MM.1S (cell line): ENCODE measurements at regions not wholly inside any gene's neighbourhood (a gene's known extent, or its start where the extent isn't known, plus 50 kb on each side); places are given as distances from the start of the nearest gene placed in this dataset.
"Not testable (repeated sequence)": the region's sequence is repeated elsewhere in the genome, so short reads cannot be mapped to it uniquely, and the experiment has no call there.

Experiments
- DNase-seq: peaks from one replicate; pipeline ENCODE4 v3.0.0-alpha.2; 2015
- H2AFZ ChIP-seq: fragments of 300-600 bp; sonication (generic); 2 replicates; pipeline ENCODE4 v1.6.0; 2016; ENCODE audit warnings: antibody characterized with exemption, low read length
- H3F3A ChIP-seq: fragments of 300-600 bp; sonication (generic); 2 replicates; pipeline ENCODE4 v1.6.1; 2016; ENCODE audit warnings: mild to moderate bottlenecking, antibody characterized with exemption, low read length, moderate library complexity, mixed read lengths; ENCODE audit not compliant: insufficient read depth
- H3K27ac ChIP-seq: fragments of 300-600 bp; sonication (generic); 2 replicates; pipeline ENCODE4 v1.5.1; 2016; ENCODE audit warnings: mild to moderate bottlenecking, low read length
- H3K27me3 ChIP-seq: fragments of 300-600 bp; sonication (generic); replicated peaks from 2 replicates; pipeline ENCODE4 v1.6.0; 2016; ENCODE audit warnings: low read length; ENCODE audit not compliant: insufficient read depth
- H3K36me3 ChIP-seq: fragments of 300-600 bp; sonication (generic); replicated peaks from 2 replicates; pipeline ENCODE4 v1.6.1; 2016; ENCODE audit warnings: mild to moderate bottlenecking, low read length, mixed read lengths; ENCODE audit not compliant: insufficient read depth
- H3K4me1 ChIP-seq: fragments of 300-600 bp; sonication (generic); 2 replicates; pipeline ENCODE4 v1.6.1; 2016; ENCODE audit warnings: low read length, mixed read lengths
- H3K4me2 ChIP-seq: fragments of 300-600 bp; sonication (generic); 2 replicates; pipeline ENCODE4 v1.6.0; 2016; ENCODE audit warnings: low read depth, low read length
- H3K4me3 ChIP-seq: fragments of 300-600 bp; sonication (generic); 2 replicates; pipeline ENCODE4 v1.5.1; 2016; ENCODE audit warnings: low read length, mixed read lengths
- H3K79me2 ChIP-seq: fragments of 300-600 bp; sonication (generic); 2 replicates; pipeline ENCODE4 v1.6.1; 2016; ENCODE audit warnings: mixed run types, low read length, mixed read lengths
- H3K9ac ChIP-seq: fragments of 300-600 bp; sonication (generic); 2 replicates; pipeline ENCODE4 v1.6.1; 2016; ENCODE audit warnings: low read length, mixed read lengths
- H3K9me2 ChIP-seq: fragments of 300-600 bp; sonication (generic); replicated peaks from 2 replicates; pipeline ENCODE4 v1.6.1; 2016; ENCODE audit warnings: mild to moderate bottlenecking, low read length, mixed read lengths; ENCODE audit not compliant: insufficient read depth
- H3K9me3 ChIP-seq: fragments of 300-600 bp; sonication (generic); replicated peaks from 2 replicates; pipeline ENCODE4 v1.6.1; 2016; ENCODE audit warnings: mild to moderate bottlenecking, low read length, mixed read lengths; ENCODE audit not compliant: insufficient read depth
- H4K20me1 ChIP-seq: fragments of 300-600 bp; sonication (generic); 2 replicates; pipeline ENCODE4 v1.6.1; 2016; ENCODE audit warnings: mild to moderate bottlenecking, low read length, moderate library complexity, mixed read lengths; ENCODE audit not compliant: insufficient read depth
- EZH2 ChIP-seq: fragments of 300-600 bp; sonication (generic); optimal IDR thresholded peaks from 2 replicates; pipeline ENCODE3; 2017; ENCODE audit warnings: low read depth, mild to moderate bottlenecking, antibody characterized with exemption, low read length, mixed read lengths
- EZH2phosphoT487 ChIP-seq: fragments of 300-600 bp; sonication (generic); IDR thresholded peaks from 2 replicates; pipeline ENCODE4 v1.6.1; 2018; ENCODE audit warnings: antibody characterized with exemption, low read length
- TF ChIP-seq, protein P1 (sequence below): fragments of 300-600 bp; sonication (generic); IDR thresholded peaks from 2 replicates; pipeline ENCODE4 v1.5.1; 2016; ENCODE audit warnings: antibody characterized with exemption, low read length, mixed read lengths

DNA sequence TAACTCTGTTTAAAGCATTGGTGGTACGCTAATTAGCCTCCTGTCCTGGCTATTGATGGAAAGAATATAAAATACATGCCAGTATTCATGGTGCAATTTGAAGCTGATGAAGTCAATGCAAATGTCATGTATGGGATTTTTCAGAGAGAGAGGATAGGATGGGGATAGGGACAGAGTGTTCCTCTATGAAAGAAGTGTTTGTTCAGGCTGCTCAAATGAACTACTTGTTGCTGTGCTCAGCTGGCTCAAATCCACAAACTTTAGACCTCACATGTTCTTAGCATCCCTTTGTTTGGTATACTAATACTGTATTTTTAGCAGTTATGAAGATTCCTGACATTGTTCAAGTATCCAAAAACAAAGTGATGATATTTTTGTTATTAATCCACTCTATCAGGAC, 116.5 kb downstream of the SLITRK1 start:
- no peaks in the 10 kb centered on the region for H3K9me2 ChIP-seq
- H3K9ac ChIP-seq: no peak overlapping the region
- no peak for TF ChIP-seq EZH2phosphoT487
- TF ChIP-seq EZH2: no peak
- TF ChIP-seq, protein P1, sequence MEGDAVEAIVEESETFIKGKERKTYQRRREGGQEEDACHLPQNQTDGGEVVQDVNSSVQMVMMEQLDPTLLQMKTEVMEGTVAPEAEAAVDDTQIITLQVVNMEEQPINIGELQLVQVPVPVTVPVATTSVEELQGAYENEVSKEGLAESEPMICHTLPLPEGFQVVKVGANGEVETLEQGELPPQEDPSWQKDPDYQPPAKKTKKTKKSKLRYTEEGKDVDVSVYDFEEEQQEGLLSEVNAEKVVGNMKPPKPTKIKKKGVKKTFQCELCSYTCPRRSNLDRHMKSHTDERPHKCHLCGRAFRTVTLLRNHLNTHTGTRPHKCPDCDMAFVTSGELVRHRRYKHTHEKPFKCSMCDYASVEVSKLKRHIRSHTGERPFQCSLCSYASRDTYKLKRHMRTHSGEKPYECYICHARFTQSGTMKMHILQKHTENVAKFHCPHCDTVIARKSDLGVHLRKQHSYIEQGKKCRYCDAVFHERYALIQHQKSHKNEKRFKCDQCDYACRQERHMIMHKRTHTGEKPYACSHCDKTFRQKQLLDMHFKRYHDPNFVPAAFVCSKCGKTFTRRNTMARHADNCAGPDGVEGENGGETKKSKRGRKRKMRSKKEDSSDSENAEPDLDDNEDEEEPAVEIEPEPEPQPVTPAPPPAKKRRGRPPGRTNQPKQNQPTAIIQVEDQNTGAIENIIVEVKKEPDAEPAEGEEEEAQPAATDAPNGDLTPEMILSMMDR: no peak
- no peak overlapping the region for H3K27ac ChIP-seq
- DNase-seq: no peak
- H3K4me3 ChIP-seq: no peak overlapping the region
- no peaks in the 10 kb centered on the region for H3K36me3 ChIP-seq
- no peaks in the 10 kb centered on the region for H3F3A ChIP-seq
- H3K4me1 ChIP-seq: no peaks in the 10 kb centered on the region
- no peak overlapping the region for H3K4me2 ChIP-seq
- H4K20me1 ChIP-seq: no peaks in the 10 kb centered on the region
- no peaks in the 10 kb centered on the region for H3K27me3 ChIP-seq
- no peaks in the 10 kb centered on the region for H3K9me3 ChIP-seq
- H3K79me2 ChIP-seq: no peaks in the 10 kb centered on the region
- H2AFZ ChIP-seq: no peak overlapping the region

DNA sequence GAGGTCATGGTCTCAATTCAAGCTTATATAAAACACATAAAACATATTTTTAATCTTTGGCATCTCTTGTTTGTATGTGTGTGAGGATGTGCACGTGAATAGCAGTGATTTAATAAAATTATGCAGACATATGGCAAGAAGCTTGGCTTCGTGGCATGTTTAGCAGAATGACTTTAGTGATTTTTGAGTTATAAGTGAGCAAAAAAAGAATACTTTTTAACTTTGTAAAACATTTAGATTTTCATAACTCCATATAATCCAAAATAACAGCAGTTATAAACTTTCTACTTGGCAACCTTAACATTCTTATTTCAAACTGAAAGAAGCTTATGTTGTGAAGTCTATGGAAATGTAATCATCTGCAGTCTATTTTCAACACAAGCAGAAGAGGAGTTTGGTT, 120.6 kb downstream of the SLITRK1 start:
- H3K27me3 ChIP-seq: no peaks in the 10 kb centered on the region
- TF ChIP-seq EZH2: no peak
- TF ChIP-seq, protein P1: no peak
- TF ChIP-seq EZH2phosphoT487: no peak
- no peak overlapping the region for H3K9ac ChIP-seq
- H3K79me2 ChIP-seq: no peaks in the 10 kb centered on the region
- H3K9me2 ChIP-seq: no peaks in the 10 kb centered on the region
- H4K20me1 ChIP-seq: no peaks in the 10 kb centered on the region
- no peak overlapping the region for H3K4me3 ChIP-seq
- no peak overlapping the region for H3K27ac ChIP-seq
- no peaks in the 10 kb centered on the region for H3K9me3 ChIP-seq
- H2AFZ ChIP-seq: no peak overlapping the region
- H3F3A ChIP-seq: no peaks in the 10 kb centered on the region
- H3K4me1 ChIP-seq: no peaks in the 10 kb centered on the region
- no peak overlapping the region for H3K4me2 ChIP-seq
- no peak for DNase-seq
- no peaks in the 10 kb centered on the region for H3K36me3 ChIP-seq

DNA sequence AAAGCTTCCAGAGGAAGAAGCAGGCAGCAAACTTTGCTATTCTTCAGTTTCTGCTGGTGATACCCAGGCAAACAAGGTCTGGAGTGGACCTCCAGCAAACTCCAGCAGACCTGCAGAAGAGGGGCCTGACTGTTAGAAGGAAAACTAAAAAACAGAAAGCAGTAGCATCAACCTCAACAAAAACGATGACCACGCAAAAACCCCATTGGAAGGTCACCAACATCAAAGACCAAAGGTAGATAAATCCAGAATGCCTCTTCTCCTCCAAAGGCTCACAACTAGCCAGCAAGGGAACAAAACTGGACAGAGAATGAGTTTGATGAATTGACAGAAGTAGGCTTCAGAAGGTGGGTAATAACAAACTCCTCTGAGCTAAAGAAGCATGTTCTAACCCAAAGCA, 127.1 kb downstream of the SLITRK1 start:
- H2AFZ ChIP-seq, H3K4me1 ChIP-seq, H3K36me3 ChIP-seq, H3K9me2 ChIP-seq, H3K27me3 ChIP-seq, H3K9me3 ChIP-seq, H3K9ac ChIP-seq, H3K4me3 ChIP-seq, DNase-seq, H3K79me2 ChIP-seq, H3F3A ChIP-seq, H4K20me1 ChIP-seq, H3K27ac ChIP-seq, H3K4me2 ChIP-seq: not testable (repeated sequence)

DNA sequence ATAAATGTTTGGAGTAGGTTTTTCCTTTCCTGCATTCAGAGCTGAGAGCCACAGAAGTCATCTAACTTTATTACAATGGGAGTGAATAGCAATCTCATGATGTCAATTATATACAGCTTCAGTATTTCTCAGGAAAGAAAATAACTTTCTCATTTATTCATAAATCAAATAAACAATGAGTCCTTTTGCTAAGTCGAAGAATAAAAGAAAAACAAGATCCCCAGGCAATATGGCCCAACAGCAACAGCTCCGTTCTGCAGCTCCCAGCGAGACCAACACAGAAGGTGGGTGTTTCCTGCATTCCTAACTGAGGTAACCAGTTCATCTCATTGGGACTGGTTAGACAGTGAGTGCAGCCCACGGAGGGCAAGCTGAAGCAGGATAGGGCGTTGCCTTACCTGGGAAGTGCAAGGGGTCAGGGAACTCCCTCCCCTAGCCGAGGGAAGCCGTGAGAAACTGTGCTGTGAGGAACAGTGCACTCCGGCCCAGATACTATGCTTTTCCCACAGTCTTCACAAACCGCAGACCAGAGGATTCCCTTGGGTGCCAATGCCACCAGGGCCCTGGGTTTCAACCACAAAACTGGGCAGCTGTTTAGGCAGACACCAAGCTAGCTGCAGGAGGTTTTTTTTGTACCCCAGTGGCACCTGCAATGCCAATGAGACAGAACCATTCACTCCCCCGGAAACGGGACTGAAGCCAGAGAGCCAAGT, 128.2 kb downstream of the SLITRK1 start:
- Histone ChIP-seq H3F3A (no peaks in the 10 kb centered on the region), H3K4me3 (no peak overlapping the region), H3K27me3 (no peaks in the 10 kb centered on the region), H3K9me3 (no peaks in the 10 kb centered on the region), H3K9ac (no peak overlapping the region), H3K4me1 (no peaks in the 10 kb centered on the region), H3K9me2 (no peaks in the 10 kb centered on the region), H3K79me2 (no peaks in the 10 kb centered on the region), H2AFZ (no peak overlapping the region), H3K27ac (no peak overlapping the region), H3K4me2 (no peak overlapping the region), H3K36me3 (no peaks in the 10 kb centered on the region), H4K20me1 (no peaks in the 10 kb centered on the region)
- no peak for DNase-seq
- TF ChIP-seq EZH2phosphoT487 (no peak), EZH2 (no peak)
- TF ChIP-seq, protein P1: no peak
